ENCODE measurements at regions not wholly inside any gene's neighbourhood (a gene's known extent, or its start where the extent isn't known, plus 50 kb on each side); places are given as distances from the start of the nearest gene placed in this dataset.
"Not testable (repeated sequence)": the region's sequence is repeated elsewhere in the genome, so short reads cannot be mapped to it uniquely, and the experiment has no call there.

DNA sequence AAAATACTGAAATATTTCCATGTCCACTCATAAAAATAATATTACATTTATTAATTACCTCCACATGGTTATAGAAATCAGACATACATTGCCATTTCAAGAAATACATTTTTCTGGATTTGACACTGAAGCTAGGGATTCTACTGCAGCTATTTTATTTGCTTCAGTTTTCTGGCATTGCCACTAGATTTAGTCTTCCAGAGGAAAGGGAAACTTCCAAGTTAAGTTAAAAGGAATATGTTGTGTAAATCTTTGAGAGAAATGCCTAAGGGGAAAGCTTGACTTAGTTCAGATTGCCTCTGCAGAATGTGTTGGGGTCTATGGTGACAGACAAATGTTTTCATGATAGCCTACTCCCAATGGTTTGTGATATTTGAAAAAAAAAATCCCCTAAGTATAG lies 1631.3 kb downstream of the PCDH18 start:
- H3K27ac ChIP-seq (ENCODE audit: insufficient read depth, low read depth, low read length, poor library complexity, severe bottlenecking) = no peak overlapping the region
- no peak overlapping the region for H3K4me3 ChIP-seq (ENCODE audit: insufficient read depth, low read depth, low read length)
- no peaks in the 10 kb centered on the region for H3K36me3 ChIP-seq (ENCODE audit: control insufficient read depth, insufficient read depth, low read length)
- no peaks in the 10 kb centered on the region for H3K27me3 ChIP-seq (ENCODE audit: control insufficient read depth, insufficient read depth, low read length, poor library complexity, severe bottlenecking)
- no peaks in the 10 kb centered on the region for H3K9me3 ChIP-seq (ENCODE audit: control insufficient read depth, low read length)
- no peaks in the 10 kb centered on the region for H3K4me1 ChIP-seq (ENCODE audit: control insufficient read depth, insufficient read depth, low read length)

DNA sequence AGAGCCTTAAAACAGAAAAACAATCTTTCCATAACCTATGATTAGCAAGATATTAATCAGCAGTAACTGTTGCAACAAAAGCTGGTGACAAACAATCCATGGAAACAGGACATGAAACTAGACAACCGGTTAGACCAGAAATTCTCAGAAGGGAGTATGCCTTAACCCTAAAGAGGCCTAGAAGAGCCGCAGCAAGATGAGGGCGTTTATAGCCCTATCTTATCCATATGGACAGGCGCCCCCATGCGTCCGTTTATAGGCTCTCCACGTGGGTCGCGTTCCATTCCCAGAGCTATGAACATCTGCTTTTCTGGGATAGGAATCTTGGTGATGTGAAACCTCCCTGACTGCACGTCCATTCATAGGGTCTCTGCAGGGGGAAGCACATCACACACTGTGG lies 1662.7 kb upstream of the PABPC4L start:
- H3K9me3 ChIP-seq (ENCODE audit: control insufficient read depth, low read length); H3K4me1 ChIP-seq (ENCODE audit: control insufficient read depth, insufficient read depth, low read length); H3K36me3 ChIP-seq (ENCODE audit: control insufficient read depth, insufficient read depth, low read length); H3K27ac ChIP-seq (ENCODE audit: insufficient read depth, low read depth, low read length, poor library complexity, severe bottlenecking); H3K27me3 ChIP-seq (ENCODE audit: control insufficient read depth, insufficient read depth, low read length, poor library complexity, severe bottlenecking); H3K4me3 ChIP-seq (ENCODE audit: insufficient read depth, low read depth, low read length): not testable (repeated sequence)
- WGBS, 2 experiments = 52 to 70% methylated on average over 10 of the region's 10 CpGs

DNA sequence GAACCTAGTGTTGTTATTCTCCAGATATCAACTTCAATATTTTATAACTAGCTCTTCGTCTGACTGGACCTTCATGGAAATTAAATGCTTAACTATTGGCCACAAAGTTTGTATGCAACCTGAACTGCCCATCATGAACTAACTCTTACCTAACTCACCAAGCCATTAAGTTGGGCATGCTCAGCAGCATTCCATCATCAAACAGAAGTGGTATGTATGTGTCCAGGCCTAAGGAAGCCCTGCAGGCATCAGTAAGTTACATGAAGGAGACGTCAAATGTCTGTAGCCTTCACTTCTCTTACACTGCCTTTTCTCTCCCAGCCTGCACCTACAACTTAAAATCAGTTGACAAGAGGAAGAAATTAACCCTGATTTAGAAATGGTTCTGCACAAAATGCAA lies 1639.2 kb upstream of the PABPC4L start:
- Histone ChIP-seq H3K9me3 (ENCODE audit: control insufficient read depth, low read length) (no peaks in the 10 kb centered on the region), H3K27me3 (ENCODE audit: control insufficient read depth, insufficient read depth, low read length, poor library complexity, severe bottlenecking) (no peaks in the 10 kb centered on the region), H3K27ac (ENCODE audit: insufficient read depth, low read depth, low read length, poor library complexity, severe bottlenecking) (no peak overlapping the region), H3K4me1 (ENCODE audit: control insufficient read depth, insufficient read depth, low read length) (no peaks in the 10 kb centered on the region), H3K36me3 (ENCODE audit: control insufficient read depth, insufficient read depth, low read length) (no peaks in the 10 kb centered on the region), H3K4me3 (ENCODE audit: insufficient read depth, low read depth, low read length) (no peak overlapping the region)
- WGBS, 2 experiments = 85 to 86% methylated on average over 2 of the region's 2 CpGs

- no peaks in the 10 kb centered on the region for H3K9me3 ChIP-seq (ENCODE audit: control insufficient read depth, low read length)
- H3K27me3 ChIP-seq (ENCODE audit: control insufficient read depth, insufficient read depth, low read length, poor library complexity, severe bottlenecking) = no peaks in the 10 kb centered on the region
- H3K4me3 ChIP-seq (ENCODE audit: insufficient read depth, low read depth, low read length) = no peak overlapping the region
- 98 to 100% methylated on average over 2 of the region's 2 CpGs for WGBS, 2 experiments
- no peak overlapping the region for H3K27ac ChIP-seq (ENCODE audit: insufficient read depth, low read depth, low read length, poor library complexity, severe bottlenecking)
- H3K4me1 ChIP-seq (ENCODE audit: control insufficient read depth, insufficient read depth, low read length) = no peaks in the 10 kb centered on the region
- no peaks in the 10 kb centered on the region for H3K36me3 ChIP-seq (ENCODE audit: control insufficient read depth, insufficient read depth, low read length)
Observed at GRCh38 chr4:135839712-135840111, 1638.1 kb upstream of the PABPC4L start.

DNA sequence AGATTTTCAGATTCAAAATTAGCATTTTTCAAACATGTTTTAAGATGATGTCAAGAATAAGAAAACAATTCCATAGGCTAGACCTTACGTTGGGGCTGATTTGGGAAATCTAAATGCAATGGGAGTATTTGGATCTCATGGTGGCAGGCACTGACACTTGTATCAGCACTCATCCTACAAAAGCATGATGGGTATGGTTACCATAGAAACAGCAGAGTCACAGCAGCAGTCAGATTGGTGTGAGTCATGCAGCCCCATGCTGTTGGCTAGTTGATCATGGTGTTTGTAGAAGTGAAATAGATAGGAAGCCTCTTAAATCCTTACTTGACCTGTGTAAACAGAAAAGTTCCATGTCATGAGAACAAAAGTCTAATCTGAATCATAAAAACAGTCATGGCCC lies 1637.3 kb upstream of the PABPC4L start:
- no peaks in the 10 kb centered on the region for H3K36me3 ChIP-seq (ENCODE audit: control insufficient read depth, insufficient read depth, low read length)
- H3K27ac ChIP-seq (ENCODE audit: insufficient read depth, low read depth, low read length, poor library complexity, severe bottlenecking) = no peak overlapping the region
- 83 to 93% methylated on average over 1 of the region's 1 CpG for WGBS, 2 experiments
- no peaks in the 10 kb centered on the region for H3K4me1 ChIP-seq (ENCODE audit: control insufficient read depth, insufficient read depth, low read length)
- no peak overlapping the region for H3K4me3 ChIP-seq (ENCODE audit: insufficient read depth, low read depth, low read length)
- H3K9me3 ChIP-seq (ENCODE audit: control insufficient read depth, low read length) = no peaks in the 10 kb centered on the region
- H3K27me3 ChIP-seq (ENCODE audit: control insufficient read depth, insufficient read depth, low read length, poor library complexity, severe bottlenecking) = no peaks in the 10 kb centered on the region

DNA sequence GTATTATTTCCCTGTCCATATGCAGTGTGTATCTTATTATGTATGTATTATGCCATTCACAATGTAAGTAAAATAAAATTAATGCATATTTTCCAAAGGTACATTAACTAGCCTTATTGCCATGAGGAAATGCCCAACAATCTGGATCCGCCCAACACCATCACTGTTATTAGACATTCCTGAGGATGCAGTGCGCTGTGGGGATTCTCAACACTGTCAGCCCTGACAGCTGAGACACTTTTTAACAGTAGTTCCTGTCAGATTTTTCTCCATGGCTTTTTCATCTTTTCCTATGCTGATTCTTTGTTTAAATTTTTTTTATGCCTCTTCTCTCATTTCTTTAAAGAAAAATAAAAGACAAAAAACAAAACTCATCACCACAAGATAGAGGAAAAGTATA lies 1632.9 kb upstream of the PABPC4L start:
- H3K4me1 ChIP-seq (ENCODE audit: control insufficient read depth, insufficient read depth, low read length) = no peaks in the 10 kb centered on the region
- H3K9me3 ChIP-seq (ENCODE audit: control insufficient read depth, low read length) = no peaks in the 10 kb centered on the region
- no peaks in the 10 kb centered on the region for H3K27me3 ChIP-seq (ENCODE audit: control insufficient read depth, insufficient read depth, low read length, poor library complexity, severe bottlenecking)
- no peak overlapping the region for H3K4me3 ChIP-seq (ENCODE audit: insufficient read depth, low read depth, low read length)
- H3K27ac ChIP-seq (ENCODE audit: insufficient read depth, low read depth, low read length, poor library complexity, severe bottlenecking) = no peak overlapping the region
- 93 to 96% methylated on average over 2 of the region's 2 CpGs for WGBS, 2 experiments
- no peaks in the 10 kb centered on the region for H3K36me3 ChIP-seq (ENCODE audit: control insufficient read depth, insufficient read depth, low read length)

DNA sequence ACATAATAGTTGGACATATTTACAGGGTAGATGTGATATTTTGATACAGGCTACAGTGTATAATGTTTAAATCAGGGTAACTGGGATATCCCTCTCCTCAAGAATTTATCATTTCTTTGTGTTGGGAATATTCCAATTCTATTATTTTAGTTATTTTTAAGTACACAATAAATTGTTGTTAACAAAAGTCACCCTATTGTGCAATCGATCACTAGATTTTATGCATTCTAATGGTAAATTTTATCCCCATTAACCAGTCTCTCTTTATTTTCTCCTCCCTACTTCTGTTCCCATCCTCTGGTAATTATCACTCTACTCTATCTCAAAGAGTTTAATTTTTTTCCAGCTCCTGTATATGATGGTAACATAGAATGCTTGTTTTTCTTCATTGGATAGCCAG lies 1631.9 kb upstream of the PABPC4L start:
- 85 to 100% methylated on average over 1 of the region's 1 CpG for WGBS, 2 experiments
- H3K4me1 ChIP-seq (ENCODE audit: control insufficient read depth, insufficient read depth, low read length) = no peaks in the 10 kb centered on the region
- no peak overlapping the region for H3K27ac ChIP-seq (ENCODE audit: insufficient read depth, low read depth, low read length, poor library complexity, severe bottlenecking)
- H3K36me3 ChIP-seq (ENCODE audit: control insufficient read depth, insufficient read depth, low read length) = no peaks in the 10 kb centered on the region
- no peaks in the 10 kb centered on the region for H3K27me3 ChIP-seq (ENCODE audit: control insufficient read depth, insufficient read depth, low read length, poor library complexity, severe bottlenecking)
- H3K9me3 ChIP-seq (ENCODE audit: control insufficient read depth, low read length) = no peaks in the 10 kb centered on the region
- no peak overlapping the region for H3K4me3 ChIP-seq (ENCODE audit: insufficient read depth, low read depth, low read length)

DNA sequence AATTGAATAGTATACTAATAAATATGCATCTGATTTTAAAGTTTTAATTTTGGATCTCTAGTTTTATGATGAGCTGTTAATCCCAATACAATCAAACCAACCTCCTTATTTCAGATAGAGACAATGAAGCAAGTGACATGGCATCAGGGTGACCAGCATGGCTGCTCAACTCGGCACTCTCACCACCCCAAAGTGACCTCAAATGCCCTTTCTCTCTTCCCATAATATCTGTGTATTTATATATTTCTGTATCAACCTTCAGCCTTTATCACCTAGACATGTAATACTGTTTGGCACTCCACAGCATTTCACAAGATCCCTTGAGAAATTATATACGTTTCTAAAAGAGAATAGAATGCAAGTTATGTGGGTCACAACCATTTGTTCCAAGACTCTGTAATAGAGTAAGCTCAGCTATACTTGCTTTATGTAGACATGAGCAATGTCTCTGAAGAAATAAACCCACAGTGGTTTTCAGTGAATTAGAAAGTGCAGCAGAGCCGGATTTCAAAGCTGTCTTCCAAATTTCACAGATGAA lies 1623.2 kb upstream of the PABPC4L start:
- Histone ChIP-seq H3K4me1 (ENCODE audit: control insufficient read depth, insufficient read depth, low read length) (no peaks in the 10 kb centered on the region), H3K4me3 (ENCODE audit: insufficient read depth, low read depth, low read length) (no peak overlapping the region), H3K27ac (ENCODE audit: insufficient read depth, low read depth, low read length, poor library complexity, severe bottlenecking) (no peak overlapping the region), H3K27me3 (ENCODE audit: control insufficient read depth, insufficient read depth, low read length, poor library complexity, severe bottlenecking) (no peaks in the 10 kb centered on the region), H3K9me3 (ENCODE audit: control insufficient read depth, low read length) (no peaks in the 10 kb centered on the region), H3K36me3 (ENCODE audit: control insufficient read depth, insufficient read depth, low read length) (no peaks in the 10 kb centered on the region)
- WGBS, 2 experiments = 90 to 93% methylated on average over 3 of the region's 3 CpGs

DNA sequence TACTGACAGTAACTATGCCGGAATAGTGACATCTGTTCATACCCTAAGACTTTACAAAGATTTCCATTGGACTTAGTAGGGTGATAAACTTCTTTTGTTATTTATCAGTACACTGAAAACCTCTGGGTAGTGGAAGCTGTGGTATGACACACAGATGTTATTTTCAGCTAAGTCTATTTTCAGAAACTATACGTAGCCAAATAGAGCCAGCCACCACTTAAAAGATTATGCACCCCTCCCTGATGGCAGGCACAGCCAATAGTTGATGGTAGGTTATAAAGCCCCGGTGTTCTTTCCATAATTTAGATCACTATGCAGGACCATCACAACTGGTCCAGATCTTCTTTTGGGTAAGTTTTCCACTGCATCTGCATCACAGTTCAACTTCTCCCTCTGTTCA lies 1603.2 kb upstream of the PABPC4L start:
- no peaks in the 10 kb centered on the region for H3K27me3 ChIP-seq (ENCODE audit: control insufficient read depth, insufficient read depth, low read length, poor library complexity, severe bottlenecking)
- no peaks in the 10 kb centered on the region for H3K36me3 ChIP-seq (ENCODE audit: control insufficient read depth, insufficient read depth, low read length)
- no peak overlapping the region for H3K4me3 ChIP-seq (ENCODE audit: insufficient read depth, low read depth, low read length)
- no peaks in the 10 kb centered on the region for H3K9me3 ChIP-seq (ENCODE audit: control insufficient read depth, low read length)
- no peaks in the 10 kb centered on the region for H3K4me1 ChIP-seq (ENCODE audit: control insufficient read depth, insufficient read depth, low read length)
- H3K27ac ChIP-seq (ENCODE audit: insufficient read depth, low read depth, low read length, poor library complexity, severe bottlenecking) = no peak overlapping the region
- 96 to 98% methylated on average over 2 to 3 of the region's 3 CpGs for WGBS, 2 experiments

GRCh38 chr4:135777361-135777760 lies 1575.8 kb upstream of the PABPC4L start:
- no peaks in the 10 kb centered on the region for H3K27me3 ChIP-seq (ENCODE audit: control insufficient read depth, insufficient read depth, low read length, poor library complexity, severe bottlenecking)
- 100% methylated on average over 1 of the region's 1 CpG for WGBS, 2 experiments
- no peak overlapping the region for H3K4me3 ChIP-seq (ENCODE audit: insufficient read depth, low read depth, low read length)
- H3K9me3 ChIP-seq (ENCODE audit: control insufficient read depth, low read length) = no peaks in the 10 kb centered on the region
- H3K36me3 ChIP-seq (ENCODE audit: control insufficient read depth, insufficient read depth, low read length) = no peaks in the 10 kb centered on the region
- no peak overlapping the region for H3K27ac ChIP-seq (ENCODE audit: insufficient read depth, low read depth, low read length, poor library complexity, severe bottlenecking)
- no peaks in the 10 kb centered on the region for H3K4me1 ChIP-seq (ENCODE audit: control insufficient read depth, insufficient read depth, low read length)

DNA sequence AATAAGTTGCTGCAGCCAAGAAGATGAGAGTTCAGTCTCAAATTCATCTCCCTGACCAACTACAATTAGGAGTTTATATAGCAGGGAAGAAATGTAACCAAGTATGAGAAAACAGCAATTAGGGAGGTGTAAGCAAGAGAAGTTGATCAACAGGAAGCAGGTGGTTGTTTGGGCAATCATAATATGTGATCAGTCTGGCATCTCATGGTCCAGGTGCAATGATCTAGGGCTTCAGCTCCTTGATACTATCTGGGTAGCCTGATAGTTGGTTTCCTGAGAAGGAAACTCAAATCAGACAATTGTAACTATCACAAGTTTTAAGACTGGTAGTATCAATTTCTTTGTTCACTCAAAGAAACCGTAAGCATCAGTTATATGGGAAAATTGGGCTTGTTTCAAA lies 1574.3 kb upstream of the PABPC4L start:
- Histone ChIP-seq H3K4me1 (ENCODE audit: control insufficient read depth, insufficient read depth, low read length) (no peaks in the 10 kb centered on the region), H3K4me3 (ENCODE audit: insufficient read depth, low read depth, low read length) (no peak overlapping the region), H3K27ac (ENCODE audit: insufficient read depth, low read depth, low read length, poor library complexity, severe bottlenecking) (no peak overlapping the region), H3K9me3 (ENCODE audit: control insufficient read depth, low read length) (no peaks in the 10 kb centered on the region), H3K36me3 (ENCODE audit: control insufficient read depth, insufficient read depth, low read length) (no peaks in the 10 kb centered on the region), H3K27me3 (ENCODE audit: control insufficient read depth, insufficient read depth, low read length, poor library complexity, severe bottlenecking) (no peaks in the 10 kb centered on the region)
- WGBS, 2 experiments = no CpG with 5 or more reads among the region's 1 CpG
